Activated CD8-positive, alpha-beta T cell treated with anti-CD3 and anti-CD28 coated beads for 36 hours (primary cell): ENCODE measurements at regions not wholly inside any gene's neighbourhood (a gene's known extent, or its start where the extent isn't known, plus 50 kb on each side); places are given as distances from the start of the nearest gene placed in this dataset.
A peak's percentile ranks its signal among the peaks of the same experiment; 100 is the strongest.

ENCODE experiments used
- ATAC-seq: fragments of 200-7000 bp; cut with Tn5 transposase; one replicate; pipeline ENCODE4 v1.10.0; 2021; ENCODE audit warnings: mild to moderate bottlenecking, moderate library complexity
- CTCF ChIA-PET: fragments of 350-600 bp; sonication (Branson Sonifier 250); formaldehyde crosslinking; loops from one replicate; lab custom pipeline; 2021; ENCODE audit warnings: antibody characterized with exemption; lab: Charles Lee
- POLR2A ChIA-PET: fragments of 350-600 bp; sonication (Branson Sonifier 250); formaldehyde crosslinking; loops from one replicate; lab custom pipeline; 2021; ENCODE audit warnings: antibody characterized with exemption; lab: Charles Lee
- DNase-seq: peaks from one replicate; pipeline ENCODE4 v3.0.0-alpha.2; 2020
- H3K27ac Mint-ChIP-seq: one replicate; pipeline ENCODE4 v1.8.0; 2021; ENCODE audit warnings: mild to moderate bottlenecking, mixed read lengths
- H3K27me3 Mint-ChIP-seq: one replicate; pipeline ENCODE4 v1.8.0; 2021; ENCODE audit warnings: mixed read lengths
- H3K36me3 Mint-ChIP-seq: one replicate; pipeline ENCODE4 v1.8.0; 2021; ENCODE audit warnings: low read depth, mixed read lengths
- H3K4me1 Mint-ChIP-seq: one replicate; pipeline ENCODE4 v1.8.0; 2021; ENCODE audit warnings: low read depth, mixed read lengths
- H3K4me3 Mint-ChIP-seq: one replicate; pipeline ENCODE4 v1.8.0; 2021; ENCODE audit warnings: mild to moderate bottlenecking, moderate library complexity, mixed read lengths
- H3K9me3 Mint-ChIP-seq: one replicate; pipeline ENCODE4 v1.8.0; 2021; ENCODE audit warnings: mixed read lengths
- CTCF ChIP-seq: fragments of 200-600 bp; IDR thresholded peaks from one replicate; pipeline ENCODE4 v1.8.0; 2022; ENCODE audit warnings: antibody characterized with exemption, mild to moderate bottlenecking
- intact Hi-C: fragments of 100-400 bp; cut with micrococcal nuclease; formaldehyde crosslinking; loops from one replicate; pipeline ENCODE4 v1.10.0; 2022

GRCh38 chr3:72533591-72534473 is 314.4 kb downstream of the SHQ1 start:
- intact Hi-C loops, result no loop called here
- Mint-ChIP-seq H3K4me1 (peaks cover 15% of the 10 kb centered on the region), H3K36me3 (no peaks in the 10 kb centered on the region), H3K27me3 (peaks cover 13% of the 10 kb centered on the region), H3K27ac (no peak overlapping the region), H3K9me3 (no peaks in the 10 kb centered on the region), H3K4me3 (no peak overlapping the region)
- CTCF ChIA-PET, result no interaction called here
- DNase-seq (no peak), ATAC-seq (no peak)
- POLR2A ChIA-PET, result no interaction called here
- no peak for TF ChIP-seq CTCF

GRCh38 chr3:72530426-72530825 is 317.8 kb downstream of the SHQ1 start:
- POLR2A ChIA-PET, result no interaction called here
- Mint-ChIP-seq H3K9me3 (no peaks in the 10 kb centered on the region), H3K27me3 (peaks cover 13% of the 10 kb centered on the region), H3K36me3 (no peaks in the 10 kb centered on the region), H3K27ac (no peak overlapping the region), H3K4me1 (peaks cover 6% of the 10 kb centered on the region), H3K4me3 (no peak overlapping the region)
- ATAC-seq (no peak), DNase-seq (no peak)
- intact Hi-C loops, result no loop called here
- no peak for TF ChIP-seq CTCF
- CTCF ChIA-PET, result no interaction called here

GRCh38 chr3:72529081-72529480 is 319.2 kb downstream of the SHQ1 start:
- CTCF ChIA-PET, result interaction anchor here (1.1 kb wide), 1 partner anchor 9 kb away, joined by 3 read pairs; no protein-coding TSS in a partner anchor
- H3K27ac Mint-ChIP-seq, result no peak overlapping the region
- no peak overlapping the region for H3K4me3 Mint-ChIP-seq
- peaks cover 15% of the 10 kb centered on the region for H3K27me3 Mint-ChIP-seq
- ATAC-seq (no peak), DNase-seq (no peak)
- intact Hi-C loops, result no loop called here
- POLR2A ChIA-PET, result no interaction called here
- H3K4me1 Mint-ChIP-seq, result peaks cover 6% of the 10 kb centered on the region
- TF ChIP-seq CTCF, result no peak
- H3K36me3 Mint-ChIP-seq, result no peaks in the 10 kb centered on the region
- H3K9me3 Mint-ChIP-seq, result no peaks in the 10 kb centered on the region

- intact Hi-C loops, result no loop called here
- H3K27ac Mint-ChIP-seq, result no peak overlapping the region
- ATAC-seq (no peak), DNase-seq (peak; percentile 10)
- TF ChIP-seq CTCF, result no peak
- no peaks in the 10 kb centered on the region for H3K36me3 Mint-ChIP-seq
- no peak overlapping the region for H3K4me3 Mint-ChIP-seq
- H3K9me3 Mint-ChIP-seq, result no peaks in the 10 kb centered on the region
- ChIA-PET CTCF (no interaction called here), POLR2A (interaction anchor here (1.0 kb wide), 1 partner anchor 76 kb away, joined by 3 read pairs; no protein-coding TSS in a partner anchor)
- H3K27me3 Mint-ChIP-seq, result peaks cover 2% of the 10 kb centered on the region
- H3K4me1 Mint-ChIP-seq, result peaks cover 36% of the 10 kb centered on the region
Measured at GRCh38 chr3:72523429-72524151, 324.7 kb downstream of the SHQ1 start.
